ENCODE measurements at regions not wholly inside any gene's neighbourhood (a gene's known extent, or its start where the extent isn't known, plus 50 kb on each side); places are given as distances from the start of the nearest gene placed in this dataset.

DNA sequence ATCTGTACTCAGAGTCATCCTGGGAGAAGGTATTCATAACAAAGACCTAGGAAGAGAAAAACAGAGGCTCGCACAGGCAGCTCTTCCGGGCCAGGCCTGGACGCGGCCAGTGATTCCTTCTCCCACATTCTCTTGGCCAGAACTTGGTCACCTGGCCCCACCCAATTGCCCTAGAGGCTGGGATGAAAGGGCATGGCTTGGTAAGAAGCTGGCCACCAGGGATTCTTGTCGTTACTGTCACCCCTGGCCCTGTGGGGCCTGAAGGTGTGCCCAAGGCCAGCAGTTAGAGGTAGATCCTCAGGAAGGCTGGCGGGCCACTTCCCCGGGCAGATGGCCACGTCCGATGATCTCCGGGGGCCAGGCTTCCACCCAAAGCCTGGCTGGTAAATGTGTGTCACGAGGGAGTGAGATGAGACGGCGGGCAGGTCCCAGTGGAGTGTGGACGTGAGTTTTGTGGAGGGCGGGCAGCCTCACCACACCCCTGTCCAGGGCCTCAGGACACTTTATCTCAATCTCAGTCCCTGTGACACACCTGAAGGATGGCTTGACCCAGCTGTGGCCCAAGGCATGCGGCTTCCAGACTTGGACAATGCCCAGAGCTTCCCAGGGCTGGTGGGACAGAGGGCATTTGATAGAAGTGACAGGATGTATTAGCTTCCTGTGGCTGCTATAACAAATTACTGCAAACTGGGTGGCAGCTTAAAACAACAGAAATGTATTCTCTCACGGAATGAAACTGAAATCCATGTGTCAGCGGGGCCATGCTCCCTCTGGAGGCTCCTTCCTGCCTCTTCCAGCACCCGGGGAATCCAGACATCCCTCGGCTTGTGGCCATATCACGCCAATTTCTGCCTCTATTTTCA lies 66.3 kb upstream of the GSE1 start:
- Mint-ChIP-seq H3K4me3 (no peak overlapping the region), H3K27me3 (no peaks in the 10 kb centered on the region), H3K4me1 (ENCODE audit: low read depth) (peaks cover 20% of the 10 kb centered on the region), H3K27ac (no peak overlapping the region), H3K9me3 (no peaks in the 10 kb centered on the region), H3K36me3 (ENCODE audit: low read depth) (no peaks in the 10 kb centered on the region)

DNA sequence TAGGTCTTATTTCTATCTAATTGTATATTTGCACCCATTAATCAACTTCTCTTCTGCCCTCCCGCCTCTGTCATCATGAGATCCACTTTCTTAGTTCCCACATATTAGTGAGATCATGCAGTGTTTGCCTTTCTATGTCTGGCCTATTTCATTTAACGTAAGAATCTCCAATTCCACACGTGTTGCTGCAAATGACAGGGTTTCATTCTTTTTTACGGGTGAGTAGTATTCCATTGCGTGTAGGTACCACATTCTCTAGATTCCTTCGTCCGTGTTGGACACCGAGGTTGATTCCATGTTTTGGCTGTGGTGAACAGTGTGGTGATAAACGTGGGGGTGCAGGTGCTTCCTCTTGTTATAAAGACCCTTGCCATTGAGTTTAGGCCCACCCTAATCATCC lies 64.7 kb upstream of the GSE1 start:
- H3K4me1 Mint-ChIP-seq (ENCODE audit: low read depth), result peaks cover 30% of the 10 kb centered on the region
- H3K27me3 Mint-ChIP-seq, result no peaks in the 10 kb centered on the region
- H3K27ac Mint-ChIP-seq, result no peak overlapping the region
- H3K4me3 Mint-ChIP-seq, result no peak overlapping the region
- H3K9me3 Mint-ChIP-seq, result no peaks in the 10 kb centered on the region
- no peaks in the 10 kb centered on the region for H3K36me3 Mint-ChIP-seq (ENCODE audit: low read depth)

DNA sequence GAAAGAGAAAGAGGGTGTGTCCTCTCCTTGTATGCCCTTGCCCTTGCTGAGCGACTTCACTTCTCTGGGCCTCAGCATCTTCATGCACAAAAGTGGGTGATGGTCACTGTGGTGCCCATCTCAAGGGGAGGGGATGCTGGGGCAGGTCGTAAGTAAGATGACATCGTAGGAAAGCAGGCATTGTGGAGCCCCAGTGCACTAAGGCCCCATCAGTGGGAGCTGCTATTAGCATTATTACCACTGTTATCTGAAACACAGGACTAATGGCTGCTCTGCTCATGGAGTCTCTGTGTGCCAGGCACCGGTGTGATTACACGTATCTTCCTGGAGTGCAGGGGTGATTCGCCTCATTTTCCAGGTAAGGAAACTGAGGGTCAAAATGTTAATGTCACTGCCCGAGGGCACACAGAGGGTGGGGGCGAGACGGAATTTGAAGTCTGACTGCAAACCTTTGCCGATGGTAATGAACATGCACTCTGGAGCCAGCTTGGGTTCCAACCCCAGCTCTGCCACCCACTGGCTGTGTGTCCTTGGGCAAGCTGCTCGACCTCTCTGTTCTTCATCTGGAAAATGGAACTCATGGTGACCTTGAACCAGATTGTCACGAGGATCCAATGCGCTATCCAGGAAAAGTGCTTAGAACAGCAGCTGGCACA lies 63.2 kb upstream of the GSE1 start:
- H3K36me3 Mint-ChIP-seq (ENCODE audit: low read depth), result no peaks in the 10 kb centered on the region
- H3K4me1 Mint-ChIP-seq (ENCODE audit: low read depth), result peaks cover 38% of the 10 kb centered on the region
- no peaks in the 10 kb centered on the region for H3K9me3 Mint-ChIP-seq
- no peaks in the 10 kb centered on the region for H3K27me3 Mint-ChIP-seq
- no peak overlapping the region for H3K27ac Mint-ChIP-seq
- H3K4me3 Mint-ChIP-seq, result no peak overlapping the region

DNA sequence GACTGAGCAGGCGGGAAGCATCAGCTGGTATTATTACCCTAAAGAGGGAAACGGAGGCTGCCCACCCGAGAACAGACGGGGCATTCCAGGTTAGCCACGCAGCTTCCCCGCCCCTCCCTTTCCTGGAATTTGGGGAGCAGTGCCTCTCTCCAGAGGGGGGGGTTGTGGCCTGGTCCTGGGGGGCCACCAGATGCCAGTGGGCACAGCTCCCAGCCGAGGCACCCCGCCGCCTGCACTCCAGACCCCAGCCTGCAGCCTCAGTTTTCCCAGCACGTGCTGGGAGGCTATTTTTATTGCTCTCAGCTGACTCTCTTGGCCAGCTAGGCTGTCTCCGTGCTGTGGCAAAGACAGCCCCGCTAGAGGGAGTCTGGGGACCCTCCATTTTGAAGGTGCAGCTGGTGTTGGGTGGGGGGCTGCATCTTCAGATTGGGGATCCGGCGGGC lies 62.7 kb upstream of the GSE1 start:
- H3K4me3 Mint-ChIP-seq, result no peak overlapping the region
- H3K9me3 Mint-ChIP-seq, result no peaks in the 10 kb centered on the region
- H3K36me3 Mint-ChIP-seq (ENCODE audit: low read depth), result no peaks in the 10 kb centered on the region
- no peak overlapping the region for H3K27ac Mint-ChIP-seq
- H3K27me3 Mint-ChIP-seq, result no peaks in the 10 kb centered on the region
- H3K4me1 Mint-ChIP-seq (ENCODE audit: low read depth), result peaks cover 38% of the 10 kb centered on the region

DNA sequence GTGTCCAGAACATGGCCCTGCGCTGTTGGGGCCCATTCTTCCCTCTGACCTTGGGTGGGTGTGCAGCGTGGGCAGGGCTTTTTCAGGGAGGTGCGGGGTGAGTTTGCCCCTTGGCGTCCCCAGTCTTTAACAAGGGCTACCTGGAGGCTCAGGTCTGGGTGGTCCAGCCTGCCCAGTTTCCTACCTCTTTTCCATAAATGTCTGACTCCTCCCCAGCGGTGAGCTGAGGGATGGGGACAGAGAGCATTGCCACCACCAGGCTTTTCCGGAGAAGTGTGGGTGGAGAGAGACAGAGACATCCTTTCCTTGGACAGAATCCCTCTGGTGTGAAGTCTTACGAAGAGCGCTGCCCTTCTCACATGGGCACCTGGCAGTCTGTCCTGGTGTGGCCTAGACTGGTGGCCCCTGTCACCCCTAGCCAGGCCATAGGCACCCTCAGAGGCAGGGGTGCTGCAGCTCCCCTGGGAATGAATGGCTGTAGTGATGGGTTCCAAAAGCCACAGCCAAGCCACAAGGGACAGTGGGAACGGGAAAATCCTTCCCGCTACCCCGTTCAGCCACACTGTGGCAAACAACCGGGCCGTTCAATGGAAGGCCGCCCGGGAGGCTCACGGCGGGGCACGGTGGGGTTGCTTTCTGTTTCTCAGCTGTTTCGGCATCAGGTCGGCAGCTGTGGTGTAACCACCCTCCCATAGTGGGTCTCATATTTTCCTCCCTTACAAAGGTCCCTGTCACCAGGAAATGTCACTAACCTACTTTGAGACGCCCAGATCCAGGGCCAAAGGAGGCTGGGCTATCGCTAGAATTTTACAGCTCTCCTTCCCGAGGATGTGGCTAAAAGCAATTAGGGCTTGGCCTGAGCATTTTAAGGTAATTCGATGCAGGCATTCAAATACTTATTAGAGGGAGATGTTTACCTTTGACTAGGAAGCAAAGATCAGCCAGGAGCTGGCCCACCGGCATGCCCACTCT lies 61.9 kb upstream of the GSE1 start:
- no peaks in the 10 kb centered on the region for H3K36me3 Mint-ChIP-seq (ENCODE audit: low read depth)
- H3K27ac Mint-ChIP-seq, result peak overlapping the region; percentile 91
- peaks cover 45% of the 10 kb centered on the region for H3K4me1 Mint-ChIP-seq (ENCODE audit: low read depth)
- H3K4me3 Mint-ChIP-seq, result peak overlapping the region; percentile 76
- no peaks in the 10 kb centered on the region for H3K9me3 Mint-ChIP-seq
- no peaks in the 10 kb centered on the region for H3K27me3 Mint-ChIP-seq

DNA sequence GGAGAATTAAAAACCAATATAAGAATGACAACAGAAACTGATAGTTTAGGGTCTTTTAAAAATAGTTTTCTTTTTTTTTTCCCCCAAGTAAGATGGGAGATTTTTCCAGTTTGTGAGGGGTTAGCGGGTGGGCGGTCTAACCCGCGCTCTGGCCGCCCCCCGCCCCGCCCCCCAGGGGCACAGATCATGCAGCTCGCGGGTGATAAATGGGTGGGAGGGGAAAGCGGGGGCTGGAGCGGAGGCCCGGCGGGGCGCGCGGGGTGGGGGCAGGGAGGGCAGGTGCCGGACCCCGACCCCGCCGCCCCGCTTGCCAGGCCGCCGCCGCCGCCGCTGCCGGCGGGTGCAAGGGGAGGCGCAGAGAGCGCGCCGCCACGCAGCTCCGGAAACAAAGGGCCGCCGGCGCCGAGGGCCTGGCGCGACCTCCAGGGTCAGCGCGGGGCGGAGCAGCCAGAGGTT lies 60.1 kb upstream of the GSE1 start:
- Mint-ChIP-seq H3K4me1 (ENCODE audit: low read depth) (peaks cover 56% of the 10 kb centered on the region), H3K36me3 (ENCODE audit: low read depth) (no peaks in the 10 kb centered on the region), H3K27me3 (no peaks in the 10 kb centered on the region), H3K9me3 (no peaks in the 10 kb centered on the region), H3K27ac (peak overlapping the region; percentile 64), H3K4me3 (peak overlapping the region; percentile 76)

DNA sequence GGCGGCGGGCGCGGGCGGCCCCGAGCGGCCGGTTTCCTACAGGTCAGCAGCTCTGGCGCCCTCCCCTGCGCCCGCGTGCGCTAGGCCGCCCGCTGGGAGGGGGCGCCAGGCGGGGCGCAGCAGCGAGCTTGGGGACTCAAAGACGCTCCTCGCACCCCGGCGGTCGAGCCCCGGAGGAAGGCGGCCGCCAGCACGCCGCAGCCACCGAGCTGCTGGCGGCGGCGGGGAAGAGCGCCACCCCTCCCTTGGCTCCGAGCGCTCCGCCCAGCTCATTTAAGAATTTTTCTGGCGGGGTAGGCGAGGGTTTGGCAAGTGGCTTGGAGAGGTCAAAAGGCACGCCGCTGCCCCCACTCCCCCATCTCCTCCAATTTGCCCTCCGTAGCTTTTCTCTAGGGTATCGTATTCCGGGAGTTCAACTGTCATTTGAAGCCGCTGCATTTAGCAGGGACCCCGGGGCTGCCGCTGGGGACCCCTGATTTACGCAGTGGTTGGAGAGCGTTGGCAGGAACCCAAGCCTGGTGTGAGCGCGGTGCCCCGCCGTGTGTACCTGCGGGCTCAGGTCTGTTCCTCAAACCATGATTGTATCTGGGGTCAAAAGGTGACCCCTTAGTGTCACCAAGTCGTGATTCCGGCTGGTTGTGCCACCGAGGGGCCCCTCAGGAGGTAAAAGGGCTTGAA lies 59.5 kb upstream of the GSE1 start:
- Mint-ChIP-seq H3K27ac (peak overlapping the region; percentile 86), H3K27me3 (no peaks in the 10 kb centered on the region), H3K9me3 (no peaks in the 10 kb centered on the region), H3K4me3 (peak overlapping the region; percentile 86), H3K36me3 (ENCODE audit: low read depth) (no peaks in the 10 kb centered on the region), H3K4me1 (ENCODE audit: low read depth) (peaks cover 62% of the 10 kb centered on the region)

DNA sequence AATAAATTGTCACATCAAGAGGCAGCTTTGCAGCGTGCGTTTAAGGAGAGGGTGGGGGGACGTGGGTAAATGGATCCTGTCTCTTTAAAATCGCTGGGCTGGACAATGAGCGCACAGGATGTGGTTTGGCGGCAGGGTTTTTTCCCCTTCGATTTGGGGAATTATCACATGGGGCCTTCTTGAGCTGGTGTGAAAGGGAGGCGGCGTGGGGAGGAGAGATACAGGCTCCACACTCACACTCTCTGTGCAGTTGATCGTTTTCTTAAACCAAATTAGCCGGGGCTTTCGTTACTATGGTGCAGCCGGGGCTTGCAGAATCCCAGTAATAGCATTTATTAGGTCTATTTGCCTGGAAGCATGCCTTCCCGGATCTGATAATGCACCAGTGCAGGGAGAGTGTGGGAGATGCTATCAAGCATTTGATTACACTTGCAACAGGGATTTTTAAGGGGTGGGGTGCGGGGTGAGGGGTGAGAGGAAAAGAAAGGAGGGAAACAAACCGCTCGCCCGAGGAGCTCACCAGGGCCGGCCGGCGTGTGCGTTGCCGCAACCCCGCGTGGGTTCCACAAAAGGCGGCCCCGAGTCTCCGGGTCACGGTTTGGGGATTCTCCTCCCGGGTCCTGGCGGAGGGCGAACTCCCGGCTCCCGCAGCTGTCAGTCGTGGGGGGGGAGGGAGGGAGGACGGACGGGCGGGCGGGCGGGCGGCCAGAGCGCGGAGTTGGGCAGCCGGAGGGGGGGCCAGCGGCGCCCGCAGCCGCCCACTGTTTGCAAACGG lies 58.8 kb upstream of the GSE1 start:
- Mint-ChIP-seq H3K4me3 (peak overlapping the region; percentile 86), H3K36me3 (ENCODE audit: low read depth) (no peaks in the 10 kb centered on the region), H3K4me1 (ENCODE audit: low read depth) (peaks cover 69% of the 10 kb centered on the region), H3K27me3 (no peaks in the 10 kb centered on the region), H3K9me3 (no peaks in the 10 kb centered on the region), H3K27ac (peak overlapping the region; percentile 86)

DNA sequence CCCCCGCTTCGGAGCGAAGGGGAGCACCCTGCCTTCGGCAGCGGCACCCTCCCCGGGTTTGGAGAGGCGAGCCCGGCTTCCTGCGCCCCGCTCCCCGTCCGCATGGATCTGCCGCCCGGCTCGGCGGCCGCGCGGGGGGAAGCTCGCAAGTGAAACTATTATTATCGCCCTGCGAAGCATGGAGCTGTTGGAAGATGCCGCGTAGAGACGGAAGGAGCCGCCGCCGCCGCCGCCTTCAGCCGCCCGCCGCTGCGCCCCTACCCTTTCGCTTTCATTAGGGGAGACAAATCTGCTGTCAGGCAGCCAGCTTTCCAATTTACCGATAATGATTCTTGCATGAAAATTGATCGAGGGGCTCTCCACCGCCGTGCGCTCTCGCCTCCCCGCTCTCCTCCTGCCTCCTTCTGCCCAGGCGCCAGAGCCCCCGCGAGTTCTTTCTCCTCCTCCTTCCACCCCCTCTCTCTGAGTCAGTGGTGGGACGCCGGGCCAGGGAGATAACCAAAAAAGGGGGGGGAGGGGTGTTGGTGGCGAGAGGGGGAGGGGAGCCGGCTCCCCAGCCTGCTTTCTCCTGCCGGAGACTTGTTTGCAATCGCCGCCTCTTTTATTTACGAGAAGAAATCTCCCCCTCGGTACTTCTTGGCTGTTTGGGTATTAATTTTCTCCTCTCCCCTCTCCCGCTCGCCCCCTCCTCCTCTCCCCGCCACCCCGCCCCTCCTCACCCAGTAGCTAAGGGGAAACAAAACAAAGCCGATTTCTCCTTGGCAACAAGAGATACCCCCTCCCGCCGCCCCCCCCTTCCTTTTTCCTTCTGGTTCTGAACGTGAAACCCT lies 58.0 kb upstream of the GSE1 start:
- no peaks in the 10 kb centered on the region for H3K9me3 Mint-ChIP-seq
- H3K27ac Mint-ChIP-seq, result peak overlapping the region; percentile 98
- H3K4me1 Mint-ChIP-seq (ENCODE audit: low read depth), result peaks cover 66% of the 10 kb centered on the region
- no peaks in the 10 kb centered on the region for H3K27me3 Mint-ChIP-seq
- peak overlapping the region; percentile 94 for H3K4me3 Mint-ChIP-seq
- H3K36me3 Mint-ChIP-seq (ENCODE audit: low read depth), result no peaks in the 10 kb centered on the region

DNA sequence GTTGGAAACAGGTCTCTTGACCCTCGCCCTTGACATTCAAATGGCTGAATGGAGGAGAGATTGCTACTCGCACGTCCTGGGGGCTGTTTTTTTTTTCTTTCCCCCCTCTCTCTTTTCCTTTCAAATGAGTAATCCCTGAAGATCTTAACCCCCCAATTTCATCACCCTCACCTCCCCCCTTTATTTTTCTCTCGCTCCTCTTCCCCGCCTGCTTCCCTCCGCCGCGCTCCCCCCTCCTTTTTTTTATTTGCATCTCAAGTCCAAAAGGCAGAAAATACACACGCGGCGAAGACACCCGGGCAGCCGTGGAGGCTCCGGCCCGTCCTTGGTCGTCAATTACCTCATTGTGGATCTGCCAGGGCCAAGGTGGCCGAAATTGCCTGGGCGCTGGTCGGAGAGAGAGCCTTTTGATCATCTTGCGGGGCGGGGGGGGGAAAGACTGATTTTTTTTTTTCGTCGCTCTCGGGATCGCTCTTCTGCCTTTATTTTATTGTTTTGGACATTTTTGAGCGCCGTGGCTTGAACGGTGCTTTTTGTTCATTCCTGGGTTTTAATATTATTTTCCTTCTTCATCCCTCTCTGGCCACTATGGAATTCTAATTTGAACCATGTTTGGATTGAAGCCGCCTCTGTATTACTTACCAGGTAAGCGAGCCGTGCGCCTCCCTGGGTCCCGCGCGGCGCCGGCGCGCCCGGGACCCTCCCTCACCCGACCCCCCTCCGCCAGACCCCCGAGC lies 57.2 kb upstream of the GSE1 start:
- Mint-ChIP-seq H3K36me3 (ENCODE audit: low read depth) (no peaks in the 10 kb centered on the region), H3K4me1 (ENCODE audit: low read depth) (peaks cover 68% of the 10 kb centered on the region), H3K27ac (peak overlapping the region; percentile 98), H3K4me3 (peak overlapping the region; percentile 94), H3K27me3 (no peaks in the 10 kb centered on the region), H3K9me3 (no peaks in the 10 kb centered on the region)

DNA sequence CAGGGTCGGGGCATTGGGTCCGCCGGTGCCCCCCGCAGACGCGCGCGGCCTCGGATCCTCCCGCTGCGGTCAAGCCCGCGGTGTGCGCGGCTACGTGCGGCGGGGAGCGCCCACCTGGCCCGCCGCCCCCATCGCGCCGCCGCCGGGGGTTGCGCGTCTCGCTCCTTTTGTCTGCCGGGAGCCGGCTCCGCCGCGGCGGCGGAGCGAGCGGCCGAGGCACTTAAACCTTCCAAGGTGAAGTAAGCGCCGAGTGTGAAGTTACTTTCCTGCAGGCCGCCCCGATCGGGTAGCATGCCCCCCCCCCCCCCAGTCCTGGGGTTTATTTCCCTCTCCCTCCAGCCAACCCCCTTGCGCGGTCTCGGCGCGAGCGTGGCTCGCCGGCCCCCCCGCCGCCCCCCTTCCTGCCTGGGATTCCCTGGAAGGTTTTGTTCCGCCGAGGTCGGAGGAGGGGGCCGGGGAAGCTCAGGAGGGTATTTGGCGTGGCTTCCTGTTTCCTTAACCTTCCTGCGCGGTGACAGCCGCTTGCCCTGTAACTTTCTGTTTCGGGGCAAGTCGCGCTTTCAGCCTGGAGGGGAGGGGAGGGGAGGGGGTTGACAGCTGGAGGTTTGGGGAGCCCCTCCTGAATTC lies 56.6 kb upstream of the GSE1 start:
- peaks cover 63% of the 10 kb centered on the region for H3K4me1 Mint-ChIP-seq (ENCODE audit: low read depth)
- peak overlapping the region; percentile 72 for H3K27ac Mint-ChIP-seq
- peak overlapping the region; percentile 94 for H3K4me3 Mint-ChIP-seq
- no peaks in the 10 kb centered on the region for H3K27me3 Mint-ChIP-seq
- H3K36me3 Mint-ChIP-seq (ENCODE audit: low read depth), result no peaks in the 10 kb centered on the region
- H3K9me3 Mint-ChIP-seq, result no peaks in the 10 kb centered on the region

Data from stimulated activated naive CD8-positive, alpha-beta T cell treated with anti-CD3 and anti-CD28 coated beads, Interleukin-15, Interleukin-2, amounts not matched to agents 100 ng/mL and 50 ng/mL, for 24 hours (primary cell).